ENCODE measurements at regions not wholly inside any gene's neighbourhood (a gene's known extent, or its start where the extent isn't known, plus 50 kb on each side); places are given as distances from the start of the nearest gene placed in this dataset.

DNA sequence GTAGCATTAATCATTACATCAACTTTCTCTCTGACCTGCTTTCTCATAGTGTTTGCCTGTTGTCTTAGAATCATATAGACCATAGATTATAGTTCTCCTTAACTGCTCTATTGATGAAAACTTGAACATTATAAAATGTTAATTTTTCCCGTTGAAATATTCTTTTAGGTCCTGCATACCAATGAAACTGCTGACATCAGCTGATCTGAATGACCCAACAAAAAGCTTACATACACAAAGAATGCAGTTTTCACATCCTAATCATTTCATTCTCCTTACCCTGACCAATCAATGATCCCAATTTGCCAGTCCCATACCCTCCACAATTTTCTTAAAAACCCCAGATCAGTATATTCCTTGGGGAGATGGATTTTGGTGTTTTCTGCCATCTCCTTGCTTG lies 302.9 kb upstream of the MBL2 start:
- TF ChIP-seq, protein P1, sequence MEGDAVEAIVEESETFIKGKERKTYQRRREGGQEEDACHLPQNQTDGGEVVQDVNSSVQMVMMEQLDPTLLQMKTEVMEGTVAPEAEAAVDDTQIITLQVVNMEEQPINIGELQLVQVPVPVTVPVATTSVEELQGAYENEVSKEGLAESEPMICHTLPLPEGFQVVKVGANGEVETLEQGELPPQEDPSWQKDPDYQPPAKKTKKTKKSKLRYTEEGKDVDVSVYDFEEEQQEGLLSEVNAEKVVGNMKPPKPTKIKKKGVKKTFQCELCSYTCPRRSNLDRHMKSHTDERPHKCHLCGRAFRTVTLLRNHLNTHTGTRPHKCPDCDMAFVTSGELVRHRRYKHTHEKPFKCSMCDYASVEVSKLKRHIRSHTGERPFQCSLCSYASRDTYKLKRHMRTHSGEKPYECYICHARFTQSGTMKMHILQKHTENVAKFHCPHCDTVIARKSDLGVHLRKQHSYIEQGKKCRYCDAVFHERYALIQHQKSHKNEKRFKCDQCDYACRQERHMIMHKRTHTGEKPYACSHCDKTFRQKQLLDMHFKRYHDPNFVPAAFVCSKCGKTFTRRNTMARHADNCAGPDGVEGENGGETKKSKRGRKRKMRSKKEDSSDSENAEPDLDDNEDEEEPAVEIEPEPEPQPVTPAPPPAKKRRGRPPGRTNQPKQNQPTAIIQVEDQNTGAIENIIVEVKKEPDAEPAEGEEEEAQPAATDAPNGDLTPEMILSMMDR (IDR thresholded peaks at IDR 0.05), result no peak
- TF ChIP-seq POLR2A (IDR thresholded peaks at IDR 0.05), result no peak
